ENCODE measurements at regions not wholly inside any gene's neighbourhood (a gene's known extent, or its start where the extent isn't known, plus 50 kb on each side); places are given as distances from the start of the nearest gene placed in this dataset.
A peak's percentile ranks its signal among the peaks of the same experiment; 100 is the strongest.

DNA sequence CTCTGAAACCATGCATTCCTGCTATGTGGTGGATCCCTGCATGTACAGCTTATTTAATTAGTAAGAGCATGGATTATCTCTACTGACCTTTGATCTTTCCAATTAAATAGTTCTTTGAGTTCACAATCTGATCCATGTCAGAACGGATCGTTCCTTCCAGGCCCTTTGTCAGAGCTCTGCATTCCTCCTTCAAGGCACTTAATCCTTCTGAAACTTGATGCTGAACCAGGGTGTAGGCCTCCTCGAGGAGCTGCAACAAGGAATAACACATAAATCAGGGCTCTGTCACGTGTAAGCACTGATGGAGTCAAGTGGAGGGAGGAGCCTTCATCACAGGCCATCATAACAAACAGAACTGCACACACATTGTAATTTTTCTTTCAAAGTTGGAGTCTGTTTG lies 68.4 kb upstream of the EDEM3 start (continued):
- TF ChIP-seq JUNB (IDR thresholded peaks at IDR 0.05) (no peak), EGR1 (IDR thresholded peaks at IDR 0.05; ENCODE audit: borderline replicate concordance in 1 of 2, low read depth in 2 of 2, low read length in 2 of 2) (no peak), SREBF2 (IDR thresholded peaks at IDR 0.05; ENCODE audit: low read length) (no peak), NR2F1 (conservative IDR thresholded peaks at IDR 0.05) (no peak)
- TF ChIP-seq, protein P1, sequence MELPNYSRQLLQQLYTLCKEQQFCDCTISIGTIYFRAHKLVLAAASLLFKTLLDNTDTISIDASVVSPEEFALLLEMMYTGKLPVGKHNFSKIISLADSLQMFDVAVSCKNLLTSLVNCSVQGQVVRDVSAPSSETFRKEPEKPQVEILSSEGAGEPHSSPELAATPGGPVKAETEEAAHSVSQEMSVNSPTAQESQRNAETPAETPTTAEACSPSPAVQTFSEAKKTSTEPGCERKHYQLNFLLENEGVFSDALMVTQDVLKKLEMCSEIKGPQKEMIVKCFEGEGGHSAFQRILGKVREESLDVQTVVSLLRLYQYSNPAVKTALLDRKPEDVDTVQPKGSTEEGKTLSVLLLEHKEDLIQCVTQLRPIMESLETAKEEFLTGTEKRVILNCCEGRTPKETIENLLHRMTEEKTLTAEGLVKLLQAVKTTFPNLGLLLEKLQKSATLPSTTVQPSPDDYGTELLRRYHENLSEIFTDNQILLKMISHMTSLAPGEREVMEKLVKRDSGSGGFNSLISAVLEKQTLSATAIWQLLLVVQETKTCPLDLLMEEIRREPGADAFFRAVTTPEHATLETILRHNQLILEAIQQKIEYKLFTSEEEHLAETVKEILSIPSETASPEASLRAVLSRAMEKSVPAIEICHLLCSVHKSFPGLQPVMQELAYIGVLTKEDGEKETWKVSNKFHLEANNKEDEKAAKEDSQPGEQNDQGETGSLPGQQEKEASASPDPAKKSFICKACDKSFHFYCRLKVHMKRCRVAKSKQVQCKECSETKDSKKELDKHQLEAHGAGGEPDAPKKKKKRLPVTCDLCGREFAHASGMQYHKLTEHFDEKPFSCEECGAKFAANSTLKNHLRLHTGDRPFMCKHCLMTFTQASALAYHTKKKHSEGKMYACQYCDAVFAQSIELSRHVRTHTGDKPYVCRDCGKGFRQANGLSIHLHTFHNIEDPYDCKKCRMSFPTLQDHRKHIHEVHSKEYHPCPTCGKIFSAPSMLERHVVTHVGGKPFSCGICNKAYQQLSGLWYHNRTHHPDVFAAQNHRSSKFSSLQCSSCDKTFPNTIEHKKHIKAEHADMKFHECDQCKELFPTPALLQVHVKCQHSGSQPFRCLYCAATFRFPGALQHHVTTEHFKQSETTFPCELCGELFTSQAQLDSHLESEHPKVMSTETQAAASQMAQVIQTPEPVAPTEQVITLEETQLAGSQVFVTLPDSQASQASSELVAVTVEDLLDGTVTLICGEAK (IDR thresholded peaks at IDR 0.05; ENCODE audit: borderline replicate concordance) = no peak

DNA sequence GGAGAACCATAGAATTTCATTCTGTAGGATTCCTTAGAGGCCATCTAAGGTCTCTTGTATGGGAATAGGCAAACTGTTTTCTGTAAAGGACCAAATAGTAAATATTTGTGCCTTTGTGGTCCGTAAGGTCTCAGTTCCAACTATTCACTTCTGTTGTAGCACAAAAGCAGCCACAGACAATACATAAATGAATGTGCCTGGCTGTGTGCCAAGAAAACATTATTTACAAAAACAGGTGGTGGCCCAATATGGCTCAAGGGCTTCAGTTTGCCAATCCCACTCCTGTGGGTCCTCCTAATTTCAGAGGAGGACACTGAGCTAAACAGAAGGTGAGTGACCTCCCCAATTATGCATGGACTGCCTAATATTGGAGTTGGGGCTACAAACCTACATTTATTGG lies 67.6 kb upstream of the EDEM3 start:
- no peaks in the 10 kb centered on the region for H3K27me3 ChIP-seq (replicated peaks in 1 of 2; ENCODE audit: control insufficient read depth in 2 of 2, insufficient read depth in 2 of 2, low read length in 1 of 2)
- ChIA-PET SMC1A (ENCODE audit: uncharacterized antibody, unreplicated experiment) (interaction anchor here (0.8 to 1.7 kb wide), 4 partner anchors 10 to 53 kb away, joined by 3 to 5 read pairs (median 3); no protein-coding TSS in a partner anchor), POLR2A (no interaction called here), RAD21 (ENCODE audit: unreplicated experiment) (interaction anchor here (1.1 kb wide), 1 partner anchor 160 kb away, joined by 4 read pairs; no protein-coding TSS in a partner anchor), CTCF (interaction anchor here (0.5 to 2.5 kb wide), 5 partner anchors 9 to 348 kb away, joined by 3 to 10 read pairs (median 4); no protein-coding TSS in a partner anchor)
- FAIRE-seq (no peak), ATAC-seq (no peak), DNase-seq (ENCODE audit: low read depth, low spot score) (no peak)
- in situ Hi-C loops (cut with MboI) = no loop called here
- no peak for TF ChIP-seq HDAC6 (IDR thresholded peaks at IDR 0.05; ENCODE audit: unreplicated experiment)
- TF ChIP-seq NR2F1 (conservative IDR thresholded peaks at IDR 0.05) = no peak
- peak; percentile 49 for TF ChIP-seq JUNB (IDR thresholded peaks at IDR 0.05)
- TF ChIP-seq SRF (IDR thresholded peaks at IDR 0.05; ENCODE audit: low read depth in 2 of 2, low read length in 2 of 2) = no peak
- TF ChIP-seq CHD2 (IDR thresholded peaks at IDR 0.05; ENCODE audit: borderline replicate concordance, low read depth, low read length) = no peak
- TF ChIP-seq RUNX3 (IDR thresholded peaks at IDR 0.05; ENCODE audit: low read length) = peak; percentile 70
- TF ChIP-seq NFIC (IDR thresholded peaks at IDR 0.05; ENCODE audit: low read depth, low read length) = no peak
- TF ChIP-seq TAF1 (IDR thresholded peaks at IDR 0.05; ENCODE audit: borderline replicate concordance, low read depth, low read length) = no peak
- TF ChIP-seq RB1 (IDR thresholded peaks at IDR 0.05; ENCODE audit: borderline replicate concordance) = no peak
- TF ChIP-seq CBFB (IDR thresholded peaks at IDR 0.05; ENCODE audit: low read depth) = no peak
- no peak for TF ChIP-seq HDGF (IDR thresholded peaks at IDR 0.05)
- no peak for TF ChIP-seq MYC (IDR thresholded peaks at IDR 0.05; ENCODE audit: insufficient read depth, insufficient read length, insufficient replicate concordance, low read length, severe bottlenecking)
- no peak for TF ChIP-seq SMAD1 (IDR thresholded peaks at IDR 0.05; ENCODE audit: low read depth, partially characterized antibody)
- no TSS peak for BruUV-seq (replicated peaks)
- H4K20me1 ChIP-seq (ENCODE audit: control insufficient read depth, insufficient read depth) = no peaks in the 10 kb centered on the region
- no peaks in the 10 kb centered on the region for H3K79me2 ChIP-seq (ENCODE audit: control insufficient read depth, insufficient read depth, low read length)
- H3K4me3 ChIP-seq = no peak overlapping the region
- H3K4me1 ChIP-seq (ENCODE audit: control insufficient read depth, insufficient read depth, low read length) = peaks cover 20% of the 10 kb centered on the region
- H2AFZ ChIP-seq (ENCODE audit: control insufficient read depth, low read depth, low read length) = no peak overlapping the region
- no peak overlapping the region for H3K9ac ChIP-seq (ENCODE audit: control insufficient read depth, insufficient read depth, low read length)
- H3K36me3 ChIP-seq (ENCODE audit: control insufficient read depth in 2 of 2, insufficient read depth in 2 of 2, low read length in 1 of 2) = peaks cover 0 to 3% of the 10 kb centered on the region in 2 experiments; a peak in 1 of 4 replicates
- no peaks in the 10 kb centered on the region; the same call in 2 of the 3 replicates for H3K9me3 ChIP-seq (replicated peaks; ENCODE audit: control insufficient read depth, insufficient read depth, low read length)
- no peak overlapping the region for H3K27ac ChIP-seq (ENCODE audit: control insufficient read depth, insufficient read depth)
- intact Hi-C loops (cut with micrococcal nuclease; ENCODE audit: unreplicated experiment) = no loop called here
- H3K4me2 ChIP-seq (ENCODE audit: control insufficient read depth, insufficient read depth) = no peak overlapping the region
- 71% methylated on average over 1 of the region's 1 CpG for WGBS (ENCODE audit: insufficient coverage, insufficient replicate concordance, low lambda C conversion rate, missing lambda C conversion rate)

Data from GM12878 (cell line).